ENCODE measurements at regions not wholly inside any gene's neighbourhood (a gene's known extent, or its start where the extent isn't known, plus 50 kb on each side); places are given as distances from the start of the nearest gene placed in this dataset.

GRCh38 chr2:237150186-237150585 is 64.5 kb downstream of the COPS8 start:
- Histone ChIP-seq H3K9me3 (ENCODE audit: control insufficient read depth in 5 of 5, low read length in 5 of 5) (peaks cover 7 to 24% (median 19%) of the 10 kb centered on the region in 5 donors), H3K36me3 (ENCODE audit: control insufficient read depth in 5 of 5, insufficient read depth in 5 of 5, low read length in 5 of 5) (no peaks in the 10 kb centered on the region), H3K4me1 (ENCODE audit: control insufficient read depth in 5 of 5, insufficient read depth in 5 of 5, low read length in 5 of 5) (peaks cover 0 to 8% (median 2%) of the 10 kb centered on the region in 5 donors), H3K4me3 (ENCODE audit: low read depth in 1 of 5, low read length in 5 of 5) (no peak overlapping the region), H3K27me3 (ENCODE audit: control insufficient read depth in 5 of 5, insufficient read depth in 4 of 5, low read length in 5 of 5) (peaks cover 0 to 3% (median 0%) of the 10 kb centered on the region in 5 donors), H3K9ac (ENCODE audit: low read length in 5 of 5) (no peak overlapping the region), H3K27ac (ENCODE audit: low read depth, low read length) (peak overlapping the region; percentile 23)

DNA sequence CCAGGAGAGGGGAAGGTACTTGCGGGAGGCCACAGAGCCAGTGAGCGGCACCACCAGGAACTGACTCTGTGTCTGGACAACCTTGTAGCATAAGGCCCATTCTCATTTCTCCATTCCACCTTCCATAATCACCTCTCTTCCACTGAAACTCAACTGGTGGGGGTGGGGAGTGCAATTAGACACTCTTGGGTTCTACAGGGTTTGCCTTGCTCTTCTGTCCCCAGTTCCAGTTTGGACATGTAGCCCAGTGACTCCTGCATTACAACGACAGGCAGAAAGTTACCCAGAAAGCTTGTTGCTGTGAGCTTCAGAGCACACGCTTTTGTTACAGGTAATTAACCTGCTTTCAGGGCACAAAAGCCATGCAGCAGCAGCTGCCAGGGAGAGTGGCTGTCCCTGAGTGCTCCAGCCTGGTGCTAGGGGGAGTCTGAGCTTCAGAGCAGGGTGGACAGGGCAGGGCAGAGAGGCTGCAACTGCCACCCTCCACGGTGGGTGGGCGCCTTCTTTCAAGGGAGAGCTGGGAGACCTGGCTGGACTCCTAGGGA is 65.2 kb downstream of the COPS8 start:
- no peaks in the 10 kb centered on the region for H3K36me3 ChIP-seq (ENCODE audit: control insufficient read depth in 5 of 5, insufficient read depth in 5 of 5, low read length in 5 of 5)
- no peak overlapping the region for H3K27ac ChIP-seq (ENCODE audit: low read depth, low read length)
- peaks cover 0 to 10% (median 2%) of the 10 kb centered on the region in 5 donors for H3K27me3 ChIP-seq (ENCODE audit: control insufficient read depth in 5 of 5, insufficient read depth in 4 of 5, low read length in 5 of 5)
- no peak overlapping the region for H3K9ac ChIP-seq (ENCODE audit: low read length in 5 of 5)
- peaks cover 7 to 24% (median 19%) of the 10 kb centered on the region in 5 donors for H3K9me3 ChIP-seq (ENCODE audit: control insufficient read depth in 5 of 5, low read length in 5 of 5)
- H3K4me3 ChIP-seq (ENCODE audit: low read depth in 1 of 5, low read length in 5 of 5) = no peak overlapping the region
- H3K4me1 ChIP-seq (ENCODE audit: control insufficient read depth in 5 of 5, insufficient read depth in 5 of 5, low read length in 5 of 5) = peaks cover 2 to 13% (median 7%) of the 10 kb centered on the region in 5 donors

GRCh38 chr2:237152361-237152760 is 66.7 kb downstream of the COPS8 start:
- peaks cover 5 to 17% (median 8%) of the 10 kb centered on the region in 5 donors for H3K27me3 ChIP-seq (ENCODE audit: control insufficient read depth in 5 of 5, insufficient read depth in 4 of 5, low read length in 5 of 5)
- H3K9me3 ChIP-seq (ENCODE audit: control insufficient read depth in 5 of 5, low read length in 5 of 5) = peaks cover 0 to 14% (median 6%) of the 10 kb centered on the region in 5 donors
- H3K9ac ChIP-seq (ENCODE audit: low read length in 5 of 5) = no peak overlapping the region
- H3K4me3 ChIP-seq (ENCODE audit: low read depth in 1 of 5, low read length in 5 of 5) = no peak overlapping the region
- H3K27ac ChIP-seq (ENCODE audit: low read depth, low read length) = no peak overlapping the region
- peaks cover 2 to 25% (median 20%) of the 10 kb centered on the region in 5 donors for H3K4me1 ChIP-seq (ENCODE audit: control insufficient read depth in 5 of 5, insufficient read depth in 5 of 5, low read length in 5 of 5)
- no peaks in the 10 kb centered on the region for H3K36me3 ChIP-seq (ENCODE audit: control insufficient read depth in 5 of 5, insufficient read depth in 5 of 5, low read length in 5 of 5)

DNA sequence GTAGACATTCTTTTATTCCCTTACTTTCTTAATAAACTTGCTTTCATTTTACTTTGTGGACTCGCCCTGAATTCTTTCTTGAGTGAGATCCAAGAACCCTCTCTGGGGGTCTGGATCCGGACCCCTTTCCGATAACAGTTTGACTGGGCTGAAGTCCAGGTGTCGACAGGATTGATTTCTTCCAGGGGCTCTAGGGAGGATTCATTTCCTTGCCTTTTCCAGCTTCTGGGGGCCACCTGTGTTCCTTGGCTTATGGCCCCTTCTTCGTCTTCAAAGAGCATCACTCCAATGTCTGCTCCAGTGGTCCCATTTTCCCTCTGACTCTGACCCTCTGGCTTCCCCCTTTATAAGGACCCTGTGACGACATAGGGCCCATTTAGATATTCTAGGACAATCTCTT is 67.5 kb downstream of the COPS8 start:
- Histone ChIP-seq H3K36me3 (ENCODE audit: control insufficient read depth in 5 of 5, insufficient read depth in 5 of 5, low read length in 5 of 5) (no peaks in the 10 kb centered on the region), H3K4me1 (ENCODE audit: control insufficient read depth in 5 of 5, insufficient read depth in 5 of 5, low read length in 5 of 5) (peaks cover 2 to 25% (median 20%) of the 10 kb centered on the region in 5 donors), H3K9ac (ENCODE audit: low read length in 5 of 5) (no peak overlapping the region), H3K27me3 (ENCODE audit: control insufficient read depth in 5 of 5, insufficient read depth in 4 of 5, low read length in 5 of 5) (peaks cover 5 to 24% (median 8%) of the 10 kb centered on the region in 5 donors), H3K4me3 (ENCODE audit: low read depth in 1 of 5, low read length in 5 of 5) (no peak overlapping the region), H3K9me3 (ENCODE audit: control insufficient read depth in 5 of 5, low read length in 5 of 5) (peaks cover 0 to 5% (median 1%) of the 10 kb centered on the region in 5 donors), H3K27ac (ENCODE audit: low read depth, low read length) (no peak overlapping the region)

- H3K9ac ChIP-seq (ENCODE audit: low read length in 5 of 5) = no peak overlapping the region
- H3K36me3 ChIP-seq (ENCODE audit: control insufficient read depth in 5 of 5, insufficient read depth in 5 of 5, low read length in 5 of 5) = no peaks in the 10 kb centered on the region
- no peak overlapping the region for H3K4me3 ChIP-seq (ENCODE audit: low read depth in 1 of 5, low read length in 5 of 5)
- H3K9me3 ChIP-seq (ENCODE audit: control insufficient read depth in 5 of 5, low read length in 5 of 5) = no peaks in the 10 kb centered on the region
- no peak overlapping the region for H3K27ac ChIP-seq (ENCODE audit: low read depth, low read length)
- H3K27me3 ChIP-seq (ENCODE audit: control insufficient read depth in 5 of 5, insufficient read depth in 4 of 5, low read length in 5 of 5) = peaks cover 5 to 24% (median 8%) of the 10 kb centered on the region in 5 donors
- peaks cover under 1 to 25% (median 20%) of the 10 kb centered on the region in 5 donors for H3K4me1 ChIP-seq (ENCODE audit: control insufficient read depth in 5 of 5, insufficient read depth in 5 of 5, low read length in 5 of 5)
Observed at GRCh38 chr2:237154082-237154638, 68.5 kb downstream of the COPS8 start.

DNA sequence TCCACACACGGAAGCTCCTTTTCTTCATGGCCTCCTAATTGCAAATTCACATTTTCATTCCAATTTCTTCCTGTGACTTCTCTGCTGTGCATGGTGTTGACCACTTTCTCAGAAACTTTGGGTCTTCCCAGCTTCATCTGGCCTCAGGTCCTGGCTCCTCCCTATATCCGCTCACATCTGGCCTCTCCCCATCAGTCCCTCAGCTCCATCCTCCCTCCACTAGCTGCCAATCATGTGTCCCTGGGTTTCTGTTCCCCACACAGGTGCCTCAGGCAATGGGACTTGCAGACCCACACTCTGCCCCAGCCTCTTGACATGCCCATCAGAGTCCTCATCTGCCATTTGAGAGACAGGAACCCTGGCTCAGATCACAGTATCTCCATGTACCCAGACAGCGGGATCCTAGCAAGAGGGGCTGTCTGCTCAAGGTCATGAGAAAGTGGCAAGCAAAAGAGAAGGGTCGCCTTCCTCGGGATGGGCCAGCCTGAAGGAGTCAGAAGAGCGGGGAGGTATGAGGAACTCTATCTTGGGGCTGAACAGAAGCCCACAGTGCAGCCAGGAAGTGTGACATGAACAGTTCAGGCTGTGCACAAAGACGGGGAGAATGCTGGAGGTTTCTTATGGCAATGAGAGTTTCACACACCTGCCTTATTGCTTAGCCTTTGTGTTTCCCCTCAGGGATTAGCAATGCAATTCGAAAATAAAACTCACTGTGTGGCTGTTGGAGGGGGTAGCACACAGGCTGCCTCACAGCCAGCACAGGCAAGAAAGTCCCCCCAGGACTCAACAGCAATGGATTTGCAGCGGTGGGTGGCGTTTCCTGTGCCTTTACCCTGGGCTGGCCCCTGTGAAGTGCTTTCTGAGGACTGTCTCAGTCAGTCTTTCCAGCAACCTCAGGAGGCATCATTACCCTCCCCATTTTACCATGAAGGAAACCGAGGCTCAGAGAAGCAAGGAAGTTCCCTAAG is 69.5 kb downstream of the COPS8 start:
- Histone ChIP-seq H3K9ac (ENCODE audit: low read length in 5 of 5) (no peak overlapping the region), H3K4me3 (ENCODE audit: low read depth in 1 of 5, low read length in 5 of 5) (no peak overlapping the region), H3K4me1 (ENCODE audit: control insufficient read depth in 5 of 5, insufficient read depth in 5 of 5, low read length in 5 of 5) (peaks cover 1 to 21% (median 16%) of the 10 kb centered on the region in 5 donors), H3K27me3 (ENCODE audit: control insufficient read depth in 5 of 5, insufficient read depth in 4 of 5, low read length in 5 of 5) (peaks cover 5 to 25% (median 8%) of the 10 kb centered on the region in 5 donors), H3K27ac (ENCODE audit: low read depth, low read length) (no peak overlapping the region), H3K9me3 (ENCODE audit: control insufficient read depth in 5 of 5, low read length in 5 of 5) (no peaks in the 10 kb centered on the region), H3K36me3 (ENCODE audit: control insufficient read depth in 5 of 5, insufficient read depth in 5 of 5, low read length in 5 of 5) (no peaks in the 10 kb centered on the region)

DNA sequence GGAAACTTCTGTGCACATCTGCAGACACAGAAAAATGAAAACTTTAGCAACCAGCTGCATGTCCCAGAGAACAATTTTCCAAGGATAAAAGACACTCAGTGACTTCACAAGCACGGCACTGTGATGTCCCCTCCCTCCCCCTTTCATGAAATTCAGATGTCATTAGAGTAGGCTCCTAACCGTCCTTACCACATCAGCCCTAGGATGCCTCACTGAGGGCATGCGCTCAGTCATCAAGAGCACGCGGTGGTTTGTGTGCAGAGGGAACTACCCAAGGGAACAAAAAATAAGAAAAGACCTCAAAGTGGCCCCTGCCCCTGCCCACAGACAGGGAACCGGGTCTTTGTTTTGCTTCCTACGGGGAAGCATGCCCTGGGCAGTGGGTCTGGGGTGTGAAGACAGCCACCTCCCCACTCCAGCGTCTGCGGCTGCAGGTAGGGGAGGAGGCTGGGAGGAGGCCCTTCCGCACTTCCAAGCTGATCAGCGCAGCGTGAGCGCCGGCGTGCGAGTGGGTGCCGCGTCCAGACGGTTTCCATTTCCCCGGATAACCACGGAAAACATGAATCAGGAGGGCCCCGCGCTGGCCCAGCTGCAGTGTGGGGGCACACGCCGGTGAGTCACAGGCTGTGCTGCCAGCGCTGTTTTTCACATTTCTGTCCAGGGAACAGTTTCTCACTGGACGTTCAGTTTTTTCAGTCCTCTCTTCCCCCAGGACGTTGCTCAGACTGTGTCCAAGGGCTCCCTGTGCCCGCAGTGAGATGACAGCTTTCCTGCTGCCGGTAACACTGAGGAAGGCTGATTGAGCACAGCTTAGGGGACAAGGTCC is 70.6 kb downstream of the COPS8 start:
- H3K27me3 ChIP-seq (ENCODE audit: control insufficient read depth in 5 of 5, insufficient read depth in 4 of 5, low read length in 5 of 5) = peaks cover 5 to 28% (median 9%) of the 10 kb centered on the region in 5 donors
- no peak overlapping the region for H3K4me3 ChIP-seq (ENCODE audit: low read depth in 1 of 5, low read length in 5 of 5)
- no peaks in the 10 kb centered on the region for H3K9me3 ChIP-seq (ENCODE audit: control insufficient read depth in 5 of 5, low read length in 5 of 5)
- H3K27ac ChIP-seq (ENCODE audit: low read depth, low read length) = peak overlapping the region; percentile 62
- no peaks in the 10 kb centered on the region for H3K36me3 ChIP-seq (ENCODE audit: control insufficient read depth in 5 of 5, insufficient read depth in 5 of 5, low read length in 5 of 5)
- peak overlapping the region in 1 of 5 donors; percentile 15 for H3K9ac ChIP-seq (ENCODE audit: low read length in 5 of 5)
- peaks cover 3 to 29% (median 22%) of the 10 kb centered on the region in 5 donors for H3K4me1 ChIP-seq (ENCODE audit: control insufficient read depth in 5 of 5, insufficient read depth in 5 of 5, low read length in 5 of 5)

GRCh38 chr2:237156857-237157779 is 71.4 kb downstream of the COPS8 start:
- Histone ChIP-seq H3K9ac (ENCODE audit: low read length in 5 of 5) (peak overlapping the region in 1 of 5 donors; percentile 15), H3K36me3 (ENCODE audit: control insufficient read depth in 5 of 5, insufficient read depth in 5 of 5, low read length in 5 of 5) (no peaks in the 10 kb centered on the region), H3K27ac (ENCODE audit: low read depth, low read length) (peak overlapping the region; percentile 62), H3K4me3 (ENCODE audit: low read depth in 1 of 5, low read length in 5 of 5) (no peak overlapping the region), H3K4me1 (ENCODE audit: control insufficient read depth in 5 of 5, insufficient read depth in 5 of 5, low read length in 5 of 5) (peaks cover 6 to 35% (median 26%) of the 10 kb centered on the region in 5 donors), H3K27me3 (ENCODE audit: control insufficient read depth in 5 of 5, insufficient read depth in 4 of 5, low read length in 5 of 5) (peaks cover 5 to 28% (median 9%) of the 10 kb centered on the region in 5 donors), H3K9me3 (ENCODE audit: control insufficient read depth in 5 of 5, low read length in 5 of 5) (no peaks in the 10 kb centered on the region)

DNA sequence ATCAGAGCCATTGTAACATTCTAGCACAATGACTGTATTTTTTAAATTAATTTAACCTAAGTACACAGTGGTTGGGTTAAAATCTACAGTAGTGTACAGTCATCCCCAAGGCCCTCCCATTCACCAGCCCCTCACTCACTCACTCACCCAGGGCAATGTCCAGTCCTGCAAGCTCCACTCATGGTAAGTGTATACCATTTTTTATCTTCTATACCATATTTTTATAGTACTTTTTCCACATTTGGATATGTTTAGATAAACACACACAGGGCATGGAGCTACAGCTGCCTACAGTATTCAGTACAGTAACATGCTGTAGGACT is 72.1 kb downstream of the COPS8 start:
- Histone ChIP-seq H3K36me3 (ENCODE audit: control insufficient read depth in 5 of 5, insufficient read depth in 5 of 5, low read length in 5 of 5) (no peaks in the 10 kb centered on the region), H3K4me3 (ENCODE audit: low read depth in 1 of 5, low read length in 5 of 5) (no peak overlapping the region), H3K9me3 (ENCODE audit: control insufficient read depth in 5 of 5, low read length in 5 of 5) (no peaks in the 10 kb centered on the region), H3K27ac (ENCODE audit: low read depth, low read length) (no peak overlapping the region), H3K27me3 (ENCODE audit: control insufficient read depth in 5 of 5, insufficient read depth in 4 of 5, low read length in 5 of 5) (peaks cover 5 to 28% (median 9%) of the 10 kb centered on the region in 5 donors), H3K9ac (ENCODE audit: low read length in 5 of 5) (no peak overlapping the region), H3K4me1 (ENCODE audit: control insufficient read depth in 5 of 5, insufficient read depth in 5 of 5, low read length in 5 of 5) (peaks cover 6 to 35% (median 26%) of the 10 kb centered on the region in 5 donors)

All from subcutaneous abdominal adipose tissue (tissue), 5 donors.